HCT116 (cell line): ENCODE measurements at regions not wholly inside any gene's neighbourhood (a gene's known extent, or its start where the extent isn't known, plus 50 kb on each side); places are given as distances from the start of the nearest gene placed in this dataset.

Source experiments
- ATAC-seq: fragments of 200-7000 bp; cut with Tn5 transposase; 2 replicates; pipeline ENCODE4 v1.9.1; 2020; ENCODE audit warnings: mild to moderate bottlenecking, moderate library complexity
- BruUV-seq: library from RNA; stranded (reverse); fragments of 400-500 nt; replicated peaks from 2 replicates; lab custom pipeline; 2021; lab: Mats Ljungman, UMichigan
- CTCF ChIA-PET: fragments of 300-600 bp; sonication (Branson Sonifier 250); formaldehyde crosslinking; loops from one replicate; lab custom pipeline; 2021; ENCODE audit warnings: antibody characterized with exemption; lab: Charles Lee
- POLR2A ChIA-PET: fragments of 300-600, 350-600 bp; sonication (Branson Sonifier 250); formaldehyde crosslinking; loops from one replicate; lab custom pipeline; 2021; ENCODE audit warnings: antibody characterized with exemption; lab: Charles Lee
- RAD21 ChIA-PET, 2 experiments: fragments of 300-600 bp; sonication (Branson Sonifier 250); formaldehyde crosslinking; loops; one replicate each; lab custom pipeline; 2023; ENCODE audit warnings: low total read pairs in 2 of 2; ENCODE audit not compliant: uncharacterized antibody in 2 of 2, unreplicated experiment in 2 of 2, low non-redundant PET in 1 of 2; lab: Charles Lee
- DNase-seq: peaks from one replicate; pipeline ENCODE4 v3.0.0-alpha.2; 2010; ENCODE audit warnings: low read depth, low spot score
- H2AFZ ChIP-seq: fragments of 200-600 bp; shearing (Covaris generic), sonication (generic); 2 replicates; pipeline ENCODE4 v1.6.1; 2017; ENCODE audit warnings: low read depth, mixed run types, mixed read lengths, antibody characterized with exemption, low read length; ENCODE audit not compliant: poor library complexity, severe bottlenecking
- H3K27ac ChIP-seq: 2 replicates; pipeline ENCODE4 v1.5.1; 2012; ENCODE audit warnings: low read depth, low read length
- H3K27me3 ChIP-seq: fragments of 200-600 bp; sonication (generic); 2 replicates; pipeline ENCODE4 v1.6.1; 2016; ENCODE audit warnings: mixed run types, low read length, mixed read lengths; ENCODE audit not compliant: insufficient read depth
- H3K36me3 ChIP-seq, 2 experiments: fragments of 200-500 bp in 1 of 2; fragments of 200-600 bp in 1 of 2; sonication (Bioruptor generic) in 1 of 2; sonication (generic) in 1 of 2; 2 replicates each; pipeline versions ENCODE4 v1.5.1 to v1.6.1; 2014 to 2016; ENCODE audit warnings: low read length in 2 of 2, inconsistent platforms in 1 of 2, mixed read lengths in 1 of 2, mixed run types in 1 of 2; ENCODE audit not compliant: insufficient read depth in 2 of 2, control insufficient read depth in 1 of 2
- H3K4me1 ChIP-seq, 2 experiments: fragments of 200-600 bp in 1 of 2; sonication (generic) in 1 of 2; 2 replicates each; pipeline versions ENCODE4 v1.5.1 to v1.6.1; 2012 to 2017; ENCODE audit warnings: low read length in 2 of 2, inconsistent platforms in 1 of 2, mild to moderate bottlenecking in 1 of 2, mixed read lengths in 1 of 2, mixed run types in 1 of 2, moderate library complexity in 1 of 2; ENCODE audit not compliant: insufficient read depth in 2 of 2, control insufficient read depth in 1 of 2
- H3K4me2 ChIP-seq: fragments of 200-600 bp; sonication (generic); 2 replicates; pipeline ENCODE4 v1.6.1; 2017; ENCODE audit warnings: mixed run types, low read length, mixed read lengths
- H3K4me3 ChIP-seq, 2 experiments: fragments of 200-600 bp in 1 of 2; sonication (generic) in 1 of 2; replicated peaks in 1 of 2; 2 replicates each; pipeline ENCODE4 v1.5.1; 2011 to 2016; ENCODE audit warnings: low read length in 2 of 2, control low read depth in 1 of 2, low read depth in 1 of 2, mild to moderate bottlenecking in 1 of 2, mixed read lengths in 1 of 2, mixed run types in 1 of 2
- H3K79me2 ChIP-seq: fragments of 200-600 bp; sonication (generic); 2 replicates; pipeline ENCODE4 v1.6.1; 2017; ENCODE audit warnings: mild to moderate bottlenecking, mixed run types, low read length, moderate library complexity, mixed read lengths; ENCODE audit not compliant: insufficient read depth
- H3K9ac ChIP-seq: fragments of 200-600 bp; sonication (generic); 2 replicates; pipeline ENCODE4 v1.6.1; 2016; ENCODE audit warnings: low read length, mixed read lengths
- H3K9me2 ChIP-seq: fragments of 200-600 bp; sonication (generic), shearing (Covaris generic); 2 replicates; pipeline ENCODE4 v1.6.1; 2017; ENCODE audit warnings: mixed run types, mild to moderate bottlenecking, moderate library complexity; ENCODE audit not compliant: insufficient read depth
- H3K9me3 ChIP-seq, 2 experiments: fragments of 200-500 bp in 1 of 2; fragments of 200-600 bp in 1 of 2; sonication (Bioruptor generic) in 1 of 2; sonication (generic) in 1 of 2; 2 replicates each; pipeline ENCODE4 v1.6.1; 2014 to 2017; ENCODE audit warnings: low read length in 2 of 2, mixed read lengths in 2 of 2, inconsistent platforms in 1 of 2, low read depth in 1 of 2, mild to moderate bottlenecking in 1 of 2, mixed run types in 1 of 2, moderate library complexity in 1 of 2; ENCODE audit not compliant: control insufficient read depth in 1 of 2, insufficient read depth in 1 of 2
- H4K20me1 ChIP-seq: fragments of 200-600 bp; sonication (generic), shearing (Covaris generic); 2 replicates; pipeline ENCODE4 v1.6.1; 2017; ENCODE audit warnings: mixed run types, mild to moderate bottlenecking, moderate library complexity; ENCODE audit not compliant: insufficient read depth
- ATF3 ChIP-seq: IDR thresholded peaks from 2 replicates; pipeline ENCODE4 v1.6.1; 2012
- CBX3 ChIP-seq: IDR thresholded peaks from 2 replicates; pipeline ENCODE4 v1.6.1; 2012; ENCODE audit warnings: low read depth
- EGR1 ChIP-seq: IDR thresholded peaks from 2 replicates; pipeline ENCODE4 v1.6.1; 2012; ENCODE audit warnings: low read depth
- ELF1 ChIP-seq: IDR thresholded peaks from 2 replicates; pipeline ENCODE4 v1.6.1; 2012; ENCODE audit warnings: low read depth, borderline replicate concordance
- EZH2 ChIP-seq: fragments of 200-600 bp; sonication (generic); IDR thresholded peaks from 2 replicates; pipeline ENCODE4 v1.6.1; 2017; ENCODE audit warnings: antibody characterized with exemption, mixed run types
- EZH2phosphoT487 ChIP-seq: fragments of 200-600 bp; IDR thresholded peaks from 2 replicates; pipeline ENCODE4 v1.6.1; 2018; ENCODE audit warnings: antibody characterized with exemption, borderline replicate concordance
- FOSL1 ChIP-seq: IDR thresholded peaks from 2 replicates; pipeline ENCODE4 v1.6.1; 2012; ENCODE audit warnings: low read depth
- JUND ChIP-seq: IDR thresholded peaks from 2 replicates; pipeline ENCODE4 v1.6.1; 2012
- MAX ChIP-seq: IDR thresholded peaks from 2 replicates; pipeline ENCODE4 v1.6.1; 2012
- POLR2A ChIP-seq: IDR thresholded peaks from 2 replicates; pipeline ENCODE4 v1.7.0; 2011; ENCODE audit warnings: borderline replicate concordance; ENCODE audit not compliant: insufficient read depth, insufficient read length; ENCODE audit errors: extremely low read depth
- POLR2AphosphoS5 ChIP-seq: IDR thresholded peaks from 2 replicates; pipeline ENCODE4 v1.6.1; 2011; ENCODE audit warnings: mild to moderate bottlenecking, low read depth, low read length, moderate library complexity
- REST ChIP-seq: IDR thresholded peaks from 2 replicates; pipeline ENCODE4 v1.6.1; 2012; ENCODE audit warnings: low read depth
- YY1 ChIP-seq: IDR thresholded peaks from 2 replicates; pipeline ENCODE4 v1.6.1; 2011; ENCODE audit warnings: low read length, low read depth, moderate library complexity, mild to moderate bottlenecking; ENCODE audit not compliant: insufficient replicate concordance; ENCODE audit errors: extremely low read depth
- ZBTB33 ChIP-seq: IDR thresholded peaks from 2 replicates; pipeline ENCODE4 v1.6.1; 2011; ENCODE audit warnings: mild to moderate bottlenecking, low read length, moderate library complexity; ENCODE audit not compliant: insufficient replicate concordance; ENCODE audit errors: extremely low read depth
- ZFX ChIP-seq: fragments of 450-650 bp; IDR thresholded peaks from 2 replicates; pipeline ENCODE4 v1.6.1; 2017
- ZNF274 ChIP-seq: fragments of 200-500 bp; sonication (Bioruptor generic); IDR thresholded peaks from 2 replicates; pipeline ENCODE4 v1.6.1; 2014; ENCODE audit warnings: mild to moderate bottlenecking, low read depth, low read length, inconsistent platforms
- intact Hi-C: fragments of 100-400 bp; cut with micrococcal nuclease; formaldehyde crosslinking; loops from 2 replicates; pipeline ENCODE4 v1.10.0; 2022

- CTCF ChIA-PET, result no interaction called here
- BruUV-seq, result no TSS peak
- H3K27ac ChIP-seq, result no peak overlapping the region
- no peak overlapping the region for H3K9ac ChIP-seq
- no peaks in the 10 kb centered on the region for H3K9me3 ChIP-seq
- H3K36me3 ChIP-seq, result no peaks in the 10 kb centered on the region
- intact Hi-C loops, result no loop called here
- H3K9me2 ChIP-seq, result no peaks in the 10 kb centered on the region
- TF ChIP-seq ZNF274 (no peak), POLR2AphosphoS5 (no peak), ZBTB33 (no peak), POLR2A (no peak), REST (no peak), JUND (no peak), EGR1 (no peak), ELF1 (no peak), EZH2 (no peak), FOSL1 (no peak), ATF3 (no peak), EZH2phosphoT487 (no peak), YY1 (no peak), CBX3 (no peak), MAX (no peak), ZFX (no peak)
- H3K4me2 ChIP-seq, result peak overlapping the region; percentile 16
- no peak overlapping the region for H3K4me3 ChIP-seq
- peak; percentile 72 for ATAC-seq
- RAD21 ChIA-PET, result no interaction called here
- no peaks in the 10 kb centered on the region for H3K79me2 ChIP-seq
- no peak overlapping the region for H2AFZ ChIP-seq
- no peak for DNase-seq
- POLR2A ChIA-PET, result no interaction called here
- H4K20me1 ChIP-seq, result no peaks in the 10 kb centered on the region
- H3K27me3 ChIP-seq, result no peaks in the 10 kb centered on the region
- H3K4me1 ChIP-seq, result peaks cover 6 to 22% of the 10 kb centered on the region in 2 experiments; a peak in 3 of 4 replicates
These were observed 479.0 kb downstream of the SIPA1L2 start for GRCh38 chr1:232150770-232151548.
